Osteoblast (primary cell): ENCODE measurements at regions not wholly inside any gene's neighbourhood (a gene's known extent, or its start where the extent isn't known, plus 50 kb on each side); places are given as distances from the start of the nearest gene placed in this dataset.
A peak's percentile ranks its signal among the peaks of the same experiment; 100 is the strongest.

Experiments used
- DNase-seq: peaks from one replicate; pipeline ENCODE4 v3.0.0; 2011; ENCODE audit warnings: low spot score, mixed read lengths; ENCODE audit not compliant: insufficient read length; ENCODE audit errors: missing footprints
- H2AFZ ChIP-seq: 2 replicates; pipeline ENCODE4 v1.6.0; 2011; ENCODE audit warnings: mild to moderate bottlenecking, low read length
- H3K27ac ChIP-seq: 2 replicates; pipeline ENCODE4 v1.5.1; 2011; ENCODE audit warnings: mild to moderate bottlenecking, low read depth, low read length, moderate library complexity
- H3K27me3 ChIP-seq: 2 replicates; pipeline ENCODE4 v1.6.0; 2012; ENCODE audit warnings: mild to moderate bottlenecking, control low read depth, inconsistent platforms, low read length, moderate library complexity; ENCODE audit not compliant: insufficient read depth
- H3K36me3 ChIP-seq: 2 replicates; pipeline ENCODE4 v1.5.1; 2011; ENCODE audit warnings: mild to moderate bottlenecking, low read length, control low read depth, moderate library complexity; ENCODE audit not compliant: insufficient read depth
- H3K4me1 ChIP-seq: 2 replicates; pipeline ENCODE4 v1.5.1; 2011; ENCODE audit warnings: mild to moderate bottlenecking, low read length, control low read depth, moderate library complexity; ENCODE audit not compliant: insufficient read depth
- H3K4me2 ChIP-seq: 2 replicates; pipeline ENCODE4 v1.6.0; 2011; ENCODE audit warnings: mild to moderate bottlenecking, low read length; ENCODE audit not compliant: insufficient read depth
- H3K4me3 ChIP-seq: fragments of 200-600 bp; sonication (generic); 3 replicates; pipeline ENCODE4 v1.5.1; 2012; ENCODE audit warnings: mild to moderate bottlenecking, low read length, inconsistent platforms; ENCODE audit not compliant: insufficient read depth
- H3K79me2 ChIP-seq: 2 replicates; pipeline ENCODE4 v1.6.0; 2012; ENCODE audit warnings: mild to moderate bottlenecking, low read length, control low read depth, inconsistent platforms; ENCODE audit not compliant: insufficient read depth
- H3K9me3 ChIP-seq: 2 replicates; pipeline ENCODE4 v1.5.1; 2011; ENCODE audit warnings: low read depth, low read length, control low read depth
- H4K20me1 ChIP-seq: 2 replicates; pipeline ENCODE4 v1.6.0; 2012; ENCODE audit warnings: mild to moderate bottlenecking, low read length, control low read depth; ENCODE audit not compliant: insufficient read depth
- TF ChIP-seq, protein P1 (sequence below): IDR thresholded peaks from 2 replicates; pipeline ENCODE4 v1.5.1; 2011; ENCODE audit warnings: mild to moderate bottlenecking, low read depth, low read length, moderate library complexity; ENCODE audit errors: extremely low read depth

- peaks cover 5% of the 10 kb centered on the region for H3K9me3 ChIP-seq
- peak; percentile 49 for DNase-seq
- no peaks in the 10 kb centered on the region for H4K20me1 ChIP-seq
- H3K79me2 ChIP-seq, result no peaks in the 10 kb centered on the region
- no peaks in the 10 kb centered on the region for H3K27me3 ChIP-seq
- no peak overlapping the region for H3K27ac ChIP-seq
- no peak overlapping the region for H3K4me2 ChIP-seq
- no peaks in the 10 kb centered on the region for H3K4me1 ChIP-seq
- H3K36me3 ChIP-seq, result no peaks in the 10 kb centered on the region
- no peak overlapping the region for H2AFZ ChIP-seq
- TF ChIP-seq, protein P1, sequence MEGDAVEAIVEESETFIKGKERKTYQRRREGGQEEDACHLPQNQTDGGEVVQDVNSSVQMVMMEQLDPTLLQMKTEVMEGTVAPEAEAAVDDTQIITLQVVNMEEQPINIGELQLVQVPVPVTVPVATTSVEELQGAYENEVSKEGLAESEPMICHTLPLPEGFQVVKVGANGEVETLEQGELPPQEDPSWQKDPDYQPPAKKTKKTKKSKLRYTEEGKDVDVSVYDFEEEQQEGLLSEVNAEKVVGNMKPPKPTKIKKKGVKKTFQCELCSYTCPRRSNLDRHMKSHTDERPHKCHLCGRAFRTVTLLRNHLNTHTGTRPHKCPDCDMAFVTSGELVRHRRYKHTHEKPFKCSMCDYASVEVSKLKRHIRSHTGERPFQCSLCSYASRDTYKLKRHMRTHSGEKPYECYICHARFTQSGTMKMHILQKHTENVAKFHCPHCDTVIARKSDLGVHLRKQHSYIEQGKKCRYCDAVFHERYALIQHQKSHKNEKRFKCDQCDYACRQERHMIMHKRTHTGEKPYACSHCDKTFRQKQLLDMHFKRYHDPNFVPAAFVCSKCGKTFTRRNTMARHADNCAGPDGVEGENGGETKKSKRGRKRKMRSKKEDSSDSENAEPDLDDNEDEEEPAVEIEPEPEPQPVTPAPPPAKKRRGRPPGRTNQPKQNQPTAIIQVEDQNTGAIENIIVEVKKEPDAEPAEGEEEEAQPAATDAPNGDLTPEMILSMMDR, result no peak
- H3K4me3 ChIP-seq, result no peak overlapping the region
Measured at GRCh38 chr2:239762106-239762505, 263.0 kb downstream of the NDUFA10 start.

- Histone ChIP-seq H3K27ac (no peak overlapping the region), H3K36me3 (no peaks in the 10 kb centered on the region), H4K20me1 (no peaks in the 10 kb centered on the region), H3K4me2 (no peak overlapping the region), H2AFZ (no peak overlapping the region), H3K9me3 (peaks cover 5% of the 10 kb centered on the region), H3K79me2 (no peaks in the 10 kb centered on the region), H3K27me3 (no peaks in the 10 kb centered on the region), H3K4me1 (no peaks in the 10 kb centered on the region), H3K4me3 (no peak overlapping the region)
- DNase-seq, result peak; percentile 63
- TF ChIP-seq, protein P1, result no peak
Measured at GRCh38 chr2:239760596-239760995, 264.5 kb downstream of the NDUFA10 start.

DNA sequence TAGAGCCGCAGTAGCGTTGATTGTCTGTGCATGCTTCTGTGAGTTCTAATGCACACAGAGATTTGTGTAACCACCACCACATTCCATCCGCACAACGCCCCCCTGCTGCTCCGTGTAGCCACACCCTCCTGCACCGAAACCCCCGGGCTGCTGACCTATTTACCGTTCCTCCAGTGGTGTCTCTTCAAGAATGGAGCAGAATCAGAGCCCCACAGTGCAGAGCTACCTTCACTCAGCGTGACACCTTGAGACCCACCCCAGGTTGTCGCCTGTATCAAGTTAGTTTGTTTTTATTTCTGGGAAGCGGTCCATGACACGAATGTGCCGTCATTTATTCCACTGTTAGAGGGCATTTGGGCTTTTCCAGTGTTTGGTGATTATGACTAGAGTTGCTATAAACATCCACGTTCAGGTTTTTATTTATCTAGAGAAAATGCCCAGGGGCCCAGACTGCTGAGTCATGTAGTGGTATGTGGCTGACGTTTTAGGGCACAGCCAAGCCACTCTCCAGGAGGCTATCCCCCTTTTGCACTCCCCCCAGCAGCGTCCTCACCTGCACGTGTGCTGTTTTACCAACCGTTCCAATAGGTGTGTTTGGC, 266.8 kb downstream of the NDUFA10 start:
- Histone ChIP-seq H3K4me3 (no peak overlapping the region), H3K9me3 (peaks cover 5% of the 10 kb centered on the region), H3K4me2 (no peak overlapping the region), H3K4me1 (no peaks in the 10 kb centered on the region), H3K79me2 (no peaks in the 10 kb centered on the region), H3K27ac (no peak overlapping the region), H3K27me3 (no peaks in the 10 kb centered on the region), H2AFZ (no peak overlapping the region), H4K20me1 (no peaks in the 10 kb centered on the region), H3K36me3 (no peaks in the 10 kb centered on the region)
- peak; percentile 8 for DNase-seq
- TF ChIP-seq, protein P1, result no peak

DNA sequence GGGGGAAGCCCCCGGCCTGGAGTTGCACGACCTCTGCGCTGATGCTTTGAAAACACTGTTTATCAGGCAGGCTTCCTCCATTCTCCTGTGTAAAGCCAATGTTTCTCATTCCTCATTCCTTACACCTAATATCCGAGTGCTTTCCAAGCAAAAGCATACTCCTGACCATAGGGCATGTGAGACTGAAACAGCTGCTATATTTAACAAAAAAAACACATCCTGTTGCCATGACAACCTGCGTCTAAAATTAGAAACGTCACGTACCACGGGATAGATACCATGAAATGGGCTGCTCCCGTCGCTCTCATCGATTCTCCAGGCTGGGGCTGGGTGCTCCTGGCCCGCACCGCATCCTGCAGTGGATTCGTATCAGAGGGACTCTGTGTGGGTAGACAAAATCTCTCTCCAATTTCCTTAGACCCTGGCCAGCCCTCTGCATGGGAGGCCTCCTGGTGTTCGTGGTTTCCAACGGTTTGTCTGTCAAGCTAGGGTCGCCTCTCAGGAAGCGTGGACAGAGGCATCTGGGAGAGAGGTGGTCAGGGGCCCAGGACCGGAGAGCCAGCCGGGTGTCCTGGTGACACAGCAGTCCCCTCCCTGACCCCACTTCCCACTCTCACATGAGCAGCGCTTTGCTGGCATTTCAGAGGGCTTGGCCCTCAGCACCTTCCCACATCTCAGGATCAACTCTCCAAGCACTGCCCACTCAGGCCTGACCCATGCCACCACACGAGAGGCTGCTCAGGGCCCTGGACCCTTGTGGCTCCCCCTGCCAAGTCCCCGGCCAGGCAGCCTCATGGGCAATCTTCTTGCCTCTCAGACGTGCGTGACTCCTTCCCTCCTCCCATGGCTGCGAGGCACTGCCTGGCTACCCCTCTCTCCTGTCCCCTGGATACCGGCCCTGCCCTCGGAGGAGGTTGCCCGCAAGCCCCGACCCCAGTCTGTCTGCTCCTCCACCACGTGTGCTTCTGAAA, 268.1 kb downstream of the NDUFA10 start:
- no peak overlapping the region for H3K27ac ChIP-seq
- TF ChIP-seq, protein P1, result no peak
- H3K4me3 ChIP-seq, result no peak overlapping the region
- no peaks in the 10 kb centered on the region for H3K36me3 ChIP-seq
- H2AFZ ChIP-seq, result no peak overlapping the region
- no peak overlapping the region for H3K4me2 ChIP-seq
- no peaks in the 10 kb centered on the region for H3K79me2 ChIP-seq
- no peak for DNase-seq
- H4K20me1 ChIP-seq, result no peaks in the 10 kb centered on the region
- no peaks in the 10 kb centered on the region for H3K27me3 ChIP-seq
- no peaks in the 10 kb centered on the region for H3K4me1 ChIP-seq
- peaks cover 5% of the 10 kb centered on the region for H3K9me3 ChIP-seq
